ENCODE measurements at regions not wholly inside any gene's neighbourhood (a gene's known extent, or its start where the extent isn't known, plus 50 kb on each side); places are given as distances from the start of the nearest gene placed in this dataset.

DNA sequence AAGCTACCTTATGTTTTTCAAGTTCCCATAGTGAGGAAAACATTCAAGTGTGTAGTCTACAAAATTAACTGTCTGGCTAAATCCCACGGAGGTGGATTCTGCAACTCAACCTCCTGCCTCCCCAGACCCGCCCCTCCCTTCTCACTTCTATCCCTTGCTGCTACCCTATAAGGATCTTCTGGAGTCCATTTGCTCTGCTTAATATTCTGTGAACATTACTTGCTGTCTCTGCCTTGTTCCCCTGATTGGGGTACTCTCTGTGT, 163.2 kb downstream of the KCNE4 start:
- Mint-ChIP-seq H3K27ac (no peak overlapping the region), H3K4me3 (no peak overlapping the region), H3K27me3 (ENCODE audit: insufficient read depth) (peaks cover 4% of the 10 kb centered on the region), H3K9me3 (peaks cover 5% of the 10 kb centered on the region), H3K4me1 (peaks cover 12% of the 10 kb centered on the region), H3K36me3 (ENCODE audit: low read depth) (no peaks in the 10 kb centered on the region)
- no peak overlapping the region for H3K27ac ChIP-seq (ENCODE audit: low read depth, low read length)
- no peak overlapping the region for H3K9ac ChIP-seq (ENCODE audit: extremely low read depth, low read length, poor library complexity, severe bottlenecking)
- peaks cover 7% of the 10 kb centered on the region for H3K9me3 ChIP-seq (ENCODE audit: control insufficient read depth, low read length)
- no peak overlapping the region for H3K4me3 ChIP-seq (ENCODE audit: low read length)
- no peaks in the 10 kb centered on the region for H3K27me3 ChIP-seq (ENCODE audit: control insufficient read depth, insufficient read depth, low read length, poor library complexity, severe bottlenecking)
- no peaks in the 10 kb centered on the region for H3K36me3 ChIP-seq (ENCODE audit: control insufficient read depth, insufficient read depth, low read length)
- H3K4me1 ChIP-seq (ENCODE audit: control insufficient read depth, insufficient read depth, low read length): peaks cover 2% of the 10 kb centered on the region
- TF ChIP-seq, protein P1, sequence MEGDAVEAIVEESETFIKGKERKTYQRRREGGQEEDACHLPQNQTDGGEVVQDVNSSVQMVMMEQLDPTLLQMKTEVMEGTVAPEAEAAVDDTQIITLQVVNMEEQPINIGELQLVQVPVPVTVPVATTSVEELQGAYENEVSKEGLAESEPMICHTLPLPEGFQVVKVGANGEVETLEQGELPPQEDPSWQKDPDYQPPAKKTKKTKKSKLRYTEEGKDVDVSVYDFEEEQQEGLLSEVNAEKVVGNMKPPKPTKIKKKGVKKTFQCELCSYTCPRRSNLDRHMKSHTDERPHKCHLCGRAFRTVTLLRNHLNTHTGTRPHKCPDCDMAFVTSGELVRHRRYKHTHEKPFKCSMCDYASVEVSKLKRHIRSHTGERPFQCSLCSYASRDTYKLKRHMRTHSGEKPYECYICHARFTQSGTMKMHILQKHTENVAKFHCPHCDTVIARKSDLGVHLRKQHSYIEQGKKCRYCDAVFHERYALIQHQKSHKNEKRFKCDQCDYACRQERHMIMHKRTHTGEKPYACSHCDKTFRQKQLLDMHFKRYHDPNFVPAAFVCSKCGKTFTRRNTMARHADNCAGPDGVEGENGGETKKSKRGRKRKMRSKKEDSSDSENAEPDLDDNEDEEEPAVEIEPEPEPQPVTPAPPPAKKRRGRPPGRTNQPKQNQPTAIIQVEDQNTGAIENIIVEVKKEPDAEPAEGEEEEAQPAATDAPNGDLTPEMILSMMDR (conservative IDR thresholded peaks at IDR 0.05): no peak
- DNase-seq: no peak
- WGBS, 2 experiments (ENCODE audit: insufficient coverage in 1 of 2, insufficient read length in 1 of 2): 70% methylated on average over 2 of the region's 2 CpGs; no CpG with 5 or more reads in 1 of the 2 experiments

DNA sequence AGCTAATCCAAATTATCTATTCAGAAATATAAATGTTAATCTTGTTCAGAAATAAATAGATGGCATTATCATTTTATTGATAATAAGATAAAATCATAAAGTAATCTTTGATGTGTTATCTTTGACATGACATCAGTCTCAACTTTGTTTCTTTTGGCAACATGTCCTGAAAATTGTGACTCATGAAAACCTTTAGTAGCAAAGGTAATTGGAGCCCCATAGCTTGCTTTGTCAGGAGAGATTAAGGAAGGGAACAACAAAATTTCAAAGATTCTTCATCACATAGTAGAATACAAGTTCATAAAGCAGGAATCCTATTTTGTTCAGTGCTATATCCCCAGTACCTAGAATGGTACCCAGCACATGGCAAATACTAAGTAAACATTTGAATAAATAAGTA, 165.4 kb downstream of the KCNE4 start:
- H3K9me3 Mint-ChIP-seq: no peaks in the 10 kb centered on the region
- no peak for DNase-seq
- Histone ChIP-seq H3K4me1 (ENCODE audit: control insufficient read depth, insufficient read depth, low read length) (peaks cover 6% of the 10 kb centered on the region), H3K36me3 (ENCODE audit: control insufficient read depth, insufficient read depth, low read length) (no peaks in the 10 kb centered on the region), H3K9me3 (ENCODE audit: control insufficient read depth, low read length) (no peaks in the 10 kb centered on the region), H3K27ac (ENCODE audit: low read depth, low read length) (no peak overlapping the region), H3K9ac (ENCODE audit: extremely low read depth, low read length, poor library complexity, severe bottlenecking) (no peak overlapping the region), H3K27me3 (ENCODE audit: control insufficient read depth, insufficient read depth, low read length, poor library complexity, severe bottlenecking) (no peaks in the 10 kb centered on the region), H3K4me3 (ENCODE audit: low read length) (no peak overlapping the region)
- no peaks in the 10 kb centered on the region for H3K36me3 Mint-ChIP-seq (ENCODE audit: low read depth)
- no peak overlapping the region for H3K27ac Mint-ChIP-seq
- TF ChIP-seq, protein P1 (conservative IDR thresholded peaks at IDR 0.05): no peak
- peaks cover 4% of the 10 kb centered on the region for H3K27me3 Mint-ChIP-seq (ENCODE audit: insufficient read depth)
- H3K4me3 Mint-ChIP-seq: no peak overlapping the region
- peaks cover 23% of the 10 kb centered on the region for H3K4me1 Mint-ChIP-seq

DNA sequence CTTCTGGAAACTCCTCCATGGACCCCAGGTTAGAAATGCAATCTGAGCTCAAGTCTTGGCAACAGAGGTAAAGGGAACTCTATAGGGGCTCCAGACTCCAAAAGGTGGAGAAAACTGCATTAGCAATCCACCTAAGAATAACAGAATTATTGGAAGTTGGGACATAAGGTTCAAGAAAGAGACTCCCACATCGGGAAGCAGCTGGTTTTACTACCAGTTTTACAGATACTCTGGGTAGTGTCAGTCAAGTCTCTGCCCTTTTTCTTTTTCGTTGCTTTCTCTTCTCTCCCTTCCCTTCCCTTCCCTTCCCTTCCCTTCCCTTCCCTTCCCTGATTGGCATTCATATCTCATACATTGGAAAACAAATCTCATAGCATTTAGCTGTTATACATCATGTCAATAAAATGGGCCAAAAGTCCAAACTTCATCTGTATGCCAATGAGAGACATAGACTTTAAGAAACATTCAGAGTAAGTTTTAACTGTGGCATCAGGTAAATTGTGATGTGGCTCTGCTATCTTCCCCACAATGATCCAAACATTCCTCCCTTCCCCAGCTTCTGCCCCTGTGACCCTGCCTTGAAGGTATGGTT, 166.7 kb downstream of the KCNE4 start:
- Histone ChIP-seq H3K9me3 (ENCODE audit: control insufficient read depth, low read length) (no peaks in the 10 kb centered on the region), H3K4me3 (ENCODE audit: low read length) (no peak overlapping the region), H3K27ac (ENCODE audit: low read depth, low read length) (no peak overlapping the region), H3K9ac (ENCODE audit: extremely low read depth, low read length, poor library complexity, severe bottlenecking) (no peak overlapping the region), H3K27me3 (ENCODE audit: control insufficient read depth, insufficient read depth, low read length, poor library complexity, severe bottlenecking) (no peaks in the 10 kb centered on the region), H3K36me3 (ENCODE audit: control insufficient read depth, insufficient read depth, low read length) (no peaks in the 10 kb centered on the region), H3K4me1 (ENCODE audit: control insufficient read depth, insufficient read depth, low read length) (peaks cover 6% of the 10 kb centered on the region)
- H3K4me1 Mint-ChIP-seq: peaks cover 23% of the 10 kb centered on the region
- H3K27me3 Mint-ChIP-seq (ENCODE audit: insufficient read depth): peaks cover 4% of the 10 kb centered on the region
- no peaks in the 10 kb centered on the region for H3K9me3 Mint-ChIP-seq
- no peaks in the 10 kb centered on the region for H3K36me3 Mint-ChIP-seq (ENCODE audit: low read depth)
- WGBS, 2 experiments (ENCODE audit: insufficient coverage in 1 of 2, insufficient read length in 1 of 2): 98 to 100% methylated on average over 1 to 2 of the region's 2 CpGs
- no peak overlapping the region for H3K27ac Mint-ChIP-seq
- DNase-seq: no peak
- TF ChIP-seq, protein P1 (conservative IDR thresholded peaks at IDR 0.05): no peak
- H3K4me3 Mint-ChIP-seq: no peak overlapping the region
